ENCODE measurements at regions not wholly inside any gene's neighbourhood (a gene's known extent, or its start where the extent isn't known, plus 50 kb on each side); places are given as distances from the start of the nearest gene placed in this dataset.

- TF ChIP-seq CTCF (IDR thresholded peaks at IDR 0.05; ENCODE audit: low read length) = no peak
- no peak for TF ChIP-seq EZH2 (optimal IDR thresholded peaks at IDR 0.05; ENCODE audit: low read depth, low read length)
Observed at GRCh38 chr1:218165701-218166114, 119.4 kb upstream of the RRP15 start.

Data from MM.1S (cell line).